DMS79 (cell line): ENCODE measurements at regions not wholly inside any gene's neighbourhood (a gene's known extent, or its start where the extent isn't known, plus 50 kb on each side); places are given as distances from the start of the nearest gene placed in this dataset.
"Not testable (repeated sequence)": the region's sequence is repeated elsewhere in the genome, so short reads cannot be mapped to it uniquely, and the experiment has no call there.

Experiments
- DNase-seq: peaks from one replicate; lab custom pipeline; 2025; lab: John Stamatoyannopoulos, UW

GRCh38 chr11:3514635-3515424, 127.0 kb downstream of the ART5 start:
- DNase-seq, result not testable (repeated sequence)

GRCh38 chr11:3513311-3513710, 128.5 kb downstream of the ART5 start:
- not testable (repeated sequence) for DNase-seq

GRCh38 chr11:3512751-3513150, 129.0 kb downstream of the ART5 start:
- not testable (repeated sequence) for DNase-seq

GRCh38 chr11:3512133-3512703, 129.6 kb downstream of the ART5 start:
- DNase-seq, result peak; percentile 2

- not testable (repeated sequence) for DNase-seq
Observed at GRCh38 chr11:3511416-3512132, 130.2 kb downstream of the ART5 start.

GRCh38 chr11:3509563-3509962, 130.6 kb upstream of the ZNF195 start:
- not testable (repeated sequence) for DNase-seq

GRCh38 chr11:3499198-3499597, 120.3 kb upstream of the ZNF195 start:
- DNase-seq, result not testable (repeated sequence)

- DNase-seq, result not testable (repeated sequence)
Observed at GRCh38 chr11:3498356-3498755, 119.4 kb upstream of the ZNF195 start.

GRCh38 chr11:3493152-3493551, 114.2 kb upstream of the ZNF195 start:
- DNase-seq, result not testable (repeated sequence)

GRCh38 chr11:3488003-3488402, 109.1 kb upstream of the ZNF195 start:
- DNase-seq, result not testable (repeated sequence)

GRCh38 chr11:3485737-3486136, 106.8 kb upstream of the ZNF195 start:
- DNase-seq, result not testable (repeated sequence)

- DNase-seq, result peak; percentile 57
Observed at GRCh38 chr11:3476937-3477885, 98.3 kb upstream of the ZNF195 start.

GRCh38 chr11:3476084-3476936, 97.4 kb upstream of the ZNF195 start:
- not testable (repeated sequence) for DNase-seq

- not testable (repeated sequence) for DNase-seq
Observed at GRCh38 chr11:3468963-3469362, 90.0 kb upstream of the ZNF195 start.

- not testable (repeated sequence) for DNase-seq
Observed at GRCh38 chr11:3467599-3467998, 88.7 kb upstream of the ZNF195 start.

- DNase-seq, result not testable (repeated sequence)
Observed at GRCh38 chr11:3455666-3456065, 76.7 kb upstream of the ZNF195 start.

GRCh38 chr11:3454844-3455243, 75.9 kb upstream of the ZNF195 start:
- not testable (repeated sequence) for DNase-seq

GRCh38 chr11:3453596-3454256, 74.8 kb upstream of the ZNF195 start:
- DNase-seq, result not testable (repeated sequence)

- not testable (repeated sequence) for DNase-seq
Observed at GRCh38 chr11:3450822-3451221, 71.9 kb upstream of the ZNF195 start.

GRCh38 chr11:3445535-3445934, 66.6 kb upstream of the ZNF195 start:
- not testable (repeated sequence) for DNase-seq
